MG63 (cell line): ENCODE measurements at regions not wholly inside any gene's neighbourhood (a gene's known extent, or its start where the extent isn't known, plus 50 kb on each side); places are given as distances from the start of the nearest gene placed in this dataset.

Experiments
- DNase-seq: peaks from one replicate; pipeline ENCODE4 v3.0.0-alpha.2; 2020
- H3K27me3 ChIP-seq: fragments of 250-450 bp; sonication (Bioruptor Pico); 2 replicates; pipeline ENCODE4 v1.5.1; 2020; ENCODE audit warnings: mild to moderate bottlenecking, moderate library complexity
- H3K36me3 ChIP-seq: fragments of 250-450 bp; sonication (Bioruptor Pico); 2 replicates; pipeline ENCODE4 v1.5.1; 2020; ENCODE audit warnings: mild to moderate bottlenecking, moderate library complexity
- H3K4me3 ChIP-seq: fragments of 250-450 bp; sonication (Bioruptor Pico); 2 replicates; pipeline ENCODE4 v1.5.1; 2020; ENCODE audit warnings: mild to moderate bottlenecking, moderate library complexity
- H3K9me3 ChIP-seq: fragments of 250-450 bp; sonication (Bioruptor Pico); 2 replicates; pipeline ENCODE4 v1.5.1; 2020; ENCODE audit warnings: mild to moderate bottlenecking, moderate library complexity

- H3K9me3 ChIP-seq: no peaks in the 10 kb centered on the region
- H3K27me3 ChIP-seq: no peaks in the 10 kb centered on the region
- DNase-seq: no peak
- H3K36me3 ChIP-seq: no peaks in the 10 kb centered on the region
- no peak overlapping the region for H3K4me3 ChIP-seq
Measured at GRCh38 chr21:25024639-25025038, 582.6 kb downstream of the MRPL39 start.

DNA sequence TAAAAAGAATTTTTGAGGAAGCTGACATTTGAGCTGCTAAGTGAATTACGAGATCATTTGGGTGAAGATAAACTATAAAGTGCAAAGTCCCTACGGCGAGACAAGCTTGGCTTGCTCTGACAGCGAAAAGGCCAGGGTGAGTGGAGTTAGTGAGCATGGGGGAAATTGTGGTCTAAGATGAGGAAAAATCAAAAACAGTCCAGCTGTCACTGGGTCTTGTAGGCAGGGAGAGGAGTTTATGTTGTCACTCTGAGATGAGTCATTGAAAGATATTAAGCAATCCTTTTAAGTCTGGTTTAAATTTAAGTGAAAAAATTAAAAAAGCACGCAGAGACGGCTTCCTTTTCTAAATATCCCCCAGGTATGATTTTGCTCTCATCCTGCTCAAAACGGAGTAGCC, 601.9 kb downstream of the MRPL39 start:
- Histone ChIP-seq H3K9me3 (no peaks in the 10 kb centered on the region; the same call in none of the 2 replicates), H3K27me3 (no peaks in the 10 kb centered on the region), H3K36me3 (no peaks in the 10 kb centered on the region), H3K4me3 (no peak overlapping the region)
- no peak for DNase-seq

GRCh38 chr21:25002676-25003075, 604.6 kb downstream of the MRPL39 start:
- no peaks in the 10 kb centered on the region for H3K27me3 ChIP-seq
- no peak for DNase-seq
- no peaks in the 10 kb centered on the region for H3K36me3 ChIP-seq
- H3K4me3 ChIP-seq: no peak overlapping the region
- no peaks in the 10 kb centered on the region; the same call in none of the 2 replicates for H3K9me3 ChIP-seq

GRCh38 chr21:24995216-24995615, 612.1 kb downstream of the MRPL39 start:
- Histone ChIP-seq H3K27me3 (no peaks in the 10 kb centered on the region), H3K9me3 (no peaks in the 10 kb centered on the region), H3K36me3 (no peaks in the 10 kb centered on the region), H3K4me3 (peak overlapping the region; percentile 20; the same call in 1 of the 2 replicates)
- no peak for DNase-seq

- Histone ChIP-seq H3K9me3 (no peaks in the 10 kb centered on the region), H3K36me3 (no peaks in the 10 kb centered on the region), H3K27me3 (no peaks in the 10 kb centered on the region), H3K4me3 (peak overlapping the region; percentile 20; the same call in 1 of the 2 replicates)
- no peak for DNase-seq
Measured at GRCh38 chr21:24994717-24995116, 612.6 kb downstream of the MRPL39 start.

- DNase-seq: no peak
- Histone ChIP-seq H3K27me3 (no peaks in the 10 kb centered on the region), H3K36me3 (no peaks in the 10 kb centered on the region), H3K9me3 (no peaks in the 10 kb centered on the region), H3K4me3 (no peak overlapping the region)
Measured at GRCh38 chr21:24989516-24989915, 617.8 kb downstream of the MRPL39 start.

- no peak overlapping the region for H3K4me3 ChIP-seq
- H3K27me3 ChIP-seq: no peaks in the 10 kb centered on the region
- no peaks in the 10 kb centered on the region for H3K9me3 ChIP-seq
- no peaks in the 10 kb centered on the region for H3K36me3 ChIP-seq
- no peak for DNase-seq
Measured at GRCh38 chr21:24988941-24989340, 618.3 kb downstream of the MRPL39 start.

DNA sequence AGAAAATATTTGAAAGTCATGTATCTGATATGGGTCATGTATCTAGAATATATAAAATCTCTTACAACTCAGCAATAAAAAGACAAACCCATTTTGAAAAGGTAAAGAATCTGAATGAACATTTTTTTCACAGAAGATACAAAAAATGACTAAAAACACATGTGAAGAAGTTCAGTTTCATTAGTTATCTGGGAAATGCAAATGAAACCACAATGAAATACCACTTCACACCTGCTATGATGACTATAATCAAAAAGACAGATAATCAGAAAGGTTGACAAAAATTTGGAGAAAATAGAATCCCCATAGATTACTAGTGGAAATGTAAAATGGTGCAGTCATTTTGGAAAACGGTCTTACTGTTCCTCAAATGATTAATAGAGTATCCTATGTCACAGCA, 631.0 kb downstream of the MRPL39 start:
- no peaks in the 10 kb centered on the region for H3K36me3 ChIP-seq
- H3K4me3 ChIP-seq: no peak overlapping the region
- H3K27me3 ChIP-seq: no peaks in the 10 kb centered on the region
- no peak for DNase-seq
- H3K9me3 ChIP-seq: peaks cover 5% of the 10 kb centered on the region; the same call in 1 of the 2 replicates

DNA sequence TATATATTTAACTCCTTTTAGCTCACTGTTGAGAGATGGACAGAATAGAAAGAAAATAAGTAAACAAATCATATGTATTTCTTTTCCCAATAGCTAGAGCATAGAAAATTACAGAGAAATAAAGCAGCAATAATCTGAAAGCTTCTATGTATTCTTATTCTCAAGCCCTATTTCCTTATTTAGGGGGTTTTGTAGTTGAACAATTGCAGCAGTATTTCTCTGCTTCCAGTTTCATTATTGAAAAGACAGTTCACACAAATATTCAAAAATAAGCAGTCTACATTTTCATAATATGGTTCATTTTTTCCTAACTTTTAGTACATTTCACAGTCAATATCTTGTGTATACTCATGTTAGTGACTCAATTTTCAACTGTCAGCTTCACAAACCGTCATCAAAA, 638.2 kb downstream of the MRPL39 start:
- no peaks in the 10 kb centered on the region for H3K36me3 ChIP-seq
- no peak for DNase-seq

GRCh38 chr21:24955275-24955961, 651.9 kb downstream of the MRPL39 start:
- H3K9me3 ChIP-seq: no peaks in the 10 kb centered on the region

More for the DNA sequence above, 638.2 kb downstream of the MRPL39 start:
- H3K4me3 ChIP-seq: no peak overlapping the region
- H3K9me3 ChIP-seq: peaks cover 8% of the 10 kb centered on the region; the same call in 1 of the 2 replicates
- H3K27me3 ChIP-seq: no peaks in the 10 kb centered on the region

GRCh38 chr21:24948186-24948585, 659.1 kb downstream of the MRPL39 start:
- Histone ChIP-seq H3K9me3 (no peaks in the 10 kb centered on the region), H3K36me3 (no peaks in the 10 kb centered on the region), H3K27me3 (no peaks in the 10 kb centered on the region), H3K4me3 (no peak overlapping the region)
- no peak for DNase-seq

More at GRCh38 chr21:24955275-24955961, 651.9 kb downstream of the MRPL39 start:
- Histone ChIP-seq H3K4me3 (no peak overlapping the region), H3K36me3 (no peaks in the 10 kb centered on the region), H3K27me3 (no peaks in the 10 kb centered on the region)
- no peak for DNase-seq

DNA sequence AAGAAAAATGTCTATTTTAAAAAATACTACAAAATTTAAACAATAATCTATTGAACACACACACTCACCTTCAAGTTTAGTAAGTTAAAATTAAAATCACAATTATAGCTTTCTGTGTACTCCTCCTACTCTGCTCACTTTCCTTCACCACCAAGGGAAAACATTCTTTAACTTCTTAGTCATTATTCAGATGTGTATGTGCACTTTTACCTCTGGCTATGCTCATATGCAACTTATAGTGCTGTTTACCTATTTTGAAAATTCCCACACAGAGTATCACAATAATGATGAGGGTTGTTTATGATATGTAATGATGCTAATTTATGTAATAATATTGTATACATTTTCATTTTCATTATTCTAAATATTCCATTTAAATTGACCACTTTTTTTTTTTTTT, 661.4 kb downstream of the MRPL39 start:
- Histone ChIP-seq H3K9me3 (no peaks in the 10 kb centered on the region), H3K4me3 (no peak overlapping the region), H3K27me3 (no peaks in the 10 kb centered on the region), H3K36me3 (no peaks in the 10 kb centered on the region)
- DNase-seq: no peak

GRCh38 chr21:24941316-24942185, 665.7 kb downstream of the MRPL39 start:
- H3K36me3 ChIP-seq: no peaks in the 10 kb centered on the region
- no peaks in the 10 kb centered on the region for H3K9me3 ChIP-seq
- DNase-seq: peak; percentile 82
- H3K27me3 ChIP-seq: no peaks in the 10 kb centered on the region
- H3K4me3 ChIP-seq: no peak overlapping the region

- Histone ChIP-seq H3K36me3 (no peaks in the 10 kb centered on the region), H3K27me3 (no peaks in the 10 kb centered on the region), H3K9me3 (no peaks in the 10 kb centered on the region), H3K4me3 (no peak overlapping the region)
- DNase-seq: peak; percentile 71
Measured at GRCh38 chr21:24939291-24939690, 668.0 kb downstream of the MRPL39 start.

DNA sequence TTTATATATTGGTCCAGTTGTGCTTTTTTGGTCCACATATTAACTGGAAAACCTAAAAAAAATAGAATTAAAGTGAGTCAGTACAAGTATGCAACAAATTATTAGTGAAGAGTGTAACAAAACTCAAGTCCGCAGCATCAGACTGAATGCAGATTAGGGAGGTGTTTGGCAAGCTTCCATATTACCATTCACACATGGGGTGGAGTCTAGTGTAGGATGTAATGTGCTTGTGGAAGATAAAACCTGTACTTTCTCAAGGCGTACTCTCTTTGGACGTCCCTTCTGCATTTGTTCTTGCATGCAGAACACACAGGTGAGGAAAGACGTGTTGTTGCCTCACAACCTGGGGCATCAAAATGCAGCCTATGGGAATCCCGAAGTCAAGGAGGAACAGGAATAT, 668.7 kb downstream of the MRPL39 start:
- no peaks in the 10 kb centered on the region for H3K9me3 ChIP-seq
- H3K4me3 ChIP-seq: no peak overlapping the region
- no peak for DNase-seq
- H3K27me3 ChIP-seq: no peaks in the 10 kb centered on the region
- H3K36me3 ChIP-seq: no peaks in the 10 kb centered on the region

GRCh38 chr21:24935991-24936390, 671.3 kb downstream of the MRPL39 start:
- H3K27me3 ChIP-seq: no peaks in the 10 kb centered on the region
- no peak overlapping the region for H3K4me3 ChIP-seq
- no peaks in the 10 kb centered on the region for H3K36me3 ChIP-seq
- DNase-seq: no peak
- no peaks in the 10 kb centered on the region for H3K9me3 ChIP-seq

DNA sequence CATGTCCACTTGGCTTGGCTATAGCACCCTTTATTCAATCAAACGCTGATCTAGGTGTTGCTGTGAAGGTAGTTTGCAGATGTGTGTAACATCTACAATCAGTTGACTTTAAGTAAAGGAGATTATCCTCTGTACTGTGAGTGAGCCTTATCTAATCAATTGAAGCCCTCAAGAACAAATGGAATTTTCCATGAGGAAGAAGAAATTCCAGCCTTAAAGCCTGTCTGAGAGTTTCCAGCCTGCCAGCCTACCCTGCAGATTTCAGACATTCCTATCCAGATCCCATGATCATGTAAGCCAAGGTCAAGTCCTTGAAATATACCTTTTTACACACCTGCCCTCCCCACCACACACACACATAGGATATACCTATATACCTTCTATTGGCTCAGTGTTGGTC, 696.7 kb downstream of the MRPL39 start:
- DNase-seq: no peak
- Histone ChIP-seq H3K27me3 (no peaks in the 10 kb centered on the region), H3K9me3 (no peaks in the 10 kb centered on the region), H3K36me3 (no peaks in the 10 kb centered on the region), H3K4me3 (no peak overlapping the region)
